ENCODE measurements at regions not wholly inside any gene's neighbourhood (a gene's known extent, or its start where the extent isn't known, plus 50 kb on each side); places are given as distances from the start of the nearest gene placed in this dataset.

GRCh38 chr4:132901224-132901623 is 247.9 kb upstream of the PCDH10 start:
- TF ChIP-seq POLR2A (IDR thresholded peaks at IDR 0.05), result no peak
- TF ChIP-seq, protein P1, sequence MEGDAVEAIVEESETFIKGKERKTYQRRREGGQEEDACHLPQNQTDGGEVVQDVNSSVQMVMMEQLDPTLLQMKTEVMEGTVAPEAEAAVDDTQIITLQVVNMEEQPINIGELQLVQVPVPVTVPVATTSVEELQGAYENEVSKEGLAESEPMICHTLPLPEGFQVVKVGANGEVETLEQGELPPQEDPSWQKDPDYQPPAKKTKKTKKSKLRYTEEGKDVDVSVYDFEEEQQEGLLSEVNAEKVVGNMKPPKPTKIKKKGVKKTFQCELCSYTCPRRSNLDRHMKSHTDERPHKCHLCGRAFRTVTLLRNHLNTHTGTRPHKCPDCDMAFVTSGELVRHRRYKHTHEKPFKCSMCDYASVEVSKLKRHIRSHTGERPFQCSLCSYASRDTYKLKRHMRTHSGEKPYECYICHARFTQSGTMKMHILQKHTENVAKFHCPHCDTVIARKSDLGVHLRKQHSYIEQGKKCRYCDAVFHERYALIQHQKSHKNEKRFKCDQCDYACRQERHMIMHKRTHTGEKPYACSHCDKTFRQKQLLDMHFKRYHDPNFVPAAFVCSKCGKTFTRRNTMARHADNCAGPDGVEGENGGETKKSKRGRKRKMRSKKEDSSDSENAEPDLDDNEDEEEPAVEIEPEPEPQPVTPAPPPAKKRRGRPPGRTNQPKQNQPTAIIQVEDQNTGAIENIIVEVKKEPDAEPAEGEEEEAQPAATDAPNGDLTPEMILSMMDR (IDR thresholded peaks at IDR 0.05), result no peak

Measured in Peyer's patch (tissue), 4 donors.